Endothelial cell of umbilical vein (primary cell): ENCODE measurements at regions not wholly inside any gene's neighbourhood (a gene's known extent, or its start where the extent isn't known, plus 50 kb on each side); places are given as distances from the start of the nearest gene placed in this dataset.

Source experiments
- BruUV-seq: library from RNA; stranded (reverse); fragments of 400-500 nt; replicated peaks from 2 replicates; lab custom pipeline; 2021; lab: Mats Ljungman, UMichigan
- CTCF ChIA-PET: fragments of 300-600, 350-600 bp; sonication (Branson Sonifier 250); formaldehyde crosslinking; loops from one replicate; lab custom pipeline; 2021; ENCODE audit warnings: antibody characterized with exemption, inconsistent platforms; lab: Charles Lee
- POLR2A ChIA-PET: fragments of 300-600, 350-600 bp; sonication (Branson Sonifier 250); formaldehyde crosslinking; loops from one replicate; lab custom pipeline; 2021; ENCODE audit warnings: antibody characterized with exemption, inconsistent platforms; lab: Charles Lee
- DNase-seq: peaks from one replicate; pipeline ENCODE4 v3.0.0-alpha.2; 2011; ENCODE audit warnings: low read depth, low spot score
- FAIRE-seq: peaks from 2 replicates; lab custom pipeline; 2011; peaks lifted over from hg19 to GRCh38; lab: Jason Lieb, UNC
- H2AFZ ChIP-seq: 2 replicates; pipeline ENCODE4 v1.6.0; 2012; ENCODE audit warnings: low read depth, low read length, control low read depth, inconsistent platforms
- H3K27ac ChIP-seq: 2 replicates; pipeline ENCODE4 v1.5.1; 2011; ENCODE audit warnings: low read depth, mild to moderate bottlenecking, control low read depth, low read length, moderate library complexity; ENCODE audit not compliant: insufficient read depth
- H3K27me3 ChIP-seq, 2 experiments: 2 replicates each; pipeline versions ENCODE4 v1.6.0 to v1.6.1; 2011; ENCODE audit warnings: low read length in 2 of 2, mixed read lengths in 1 of 2; ENCODE audit not compliant: control insufficient read depth in 2 of 2, insufficient read depth in 2 of 2
- H3K36me3 ChIP-seq, 2 experiments: 2 replicates in 1 of 2; 3 replicates in 1 of 2; pipeline ENCODE4 v1.5.1; 2011; ENCODE audit warnings: low read length in 2 of 2, mild to moderate bottlenecking in 1 of 2, moderate library complexity in 1 of 2; ENCODE audit not compliant: control insufficient read depth in 2 of 2, insufficient read depth in 2 of 2; ENCODE audit errors: extremely low read depth in 1 of 2
- H3K4me1 ChIP-seq: 3 replicates; pipeline ENCODE4 v1.5.1; 2011; ENCODE audit warnings: mild to moderate bottlenecking, low read length; ENCODE audit not compliant: control insufficient read depth, insufficient read depth; ENCODE audit errors: extremely low read depth
- H3K4me2 ChIP-seq: 2 replicates; pipeline ENCODE4 v1.6.1; 2011; ENCODE audit warnings: low read length, control low read depth, mixed read lengths; ENCODE audit not compliant: insufficient read depth
- H3K4me3 ChIP-seq, 3 experiments: fragments of 200-600 bp in 1 of 3; sonication (generic), shearing (Covaris generic) in 1 of 3; replicated peaks in 1 of 3; 2 replicates each; pipeline ENCODE4 v1.5.1; 2011 to 2016; ENCODE audit warnings: control low read depth in 3 of 3, low read length in 3 of 3, mild to moderate bottlenecking in 2 of 3, inconsistent platforms in 1 of 3, low read depth in 1 of 3, moderate library complexity in 1 of 3; ENCODE audit not compliant: insufficient read depth in 1 of 3
- H3K79me2 ChIP-seq: 2 replicates; pipeline ENCODE4 v1.6.0; 2012; ENCODE audit warnings: low read length, inconsistent platforms; ENCODE audit not compliant: control insufficient read depth, insufficient read depth
- H3K9ac ChIP-seq: replicated peaks from 2 replicates; pipeline ENCODE3; 2011; ENCODE audit warnings: low read length, control low read depth; ENCODE audit not compliant: insufficient read depth; ENCODE audit errors: extremely low read depth
- H3K9me1 ChIP-seq: replicated peaks from 3 replicates; pipeline ENCODE4 v1.6.0; 2011; ENCODE audit warnings: mild to moderate bottlenecking, low read length; ENCODE audit not compliant: control insufficient read depth, insufficient read depth; ENCODE audit errors: extremely low read depth
- H3K9me3 ChIP-seq: replicated peaks from 2 replicates; pipeline ENCODE4 v1.5.1; 2012; ENCODE audit warnings: low read length, inconsistent platforms; ENCODE audit not compliant: control insufficient read depth, insufficient read depth
- H4K20me1 ChIP-seq: replicated peaks from 2 replicates; pipeline ENCODE3; 2011; ENCODE audit warnings: mild to moderate bottlenecking, low read length; ENCODE audit not compliant: control insufficient read depth, insufficient read depth; ENCODE audit errors: extremely low read depth
- CTCF ChIP-seq, 2 donors: IDR thresholded peaks; 1 replicate in 1 of 2; 2 replicates in 1 of 2; pipeline ENCODE4 v1.5.1; 2011; ENCODE audit warnings: low read length in 2 of 2, mild to moderate bottlenecking in 2 of 2, moderate library complexity in 2 of 2, control low read depth in 1 of 2, inconsistent platforms in 1 of 2, low read depth in 1 of 2; ENCODE audit not compliant: insufficient read depth in 1 of 2; ENCODE audit errors: extremely low read depth in 1 of 2
- EZH2 ChIP-seq: IDR thresholded peaks from 2 replicates; pipeline ENCODE4 v1.6.1; 2012; ENCODE audit warnings: borderline replicate concordance, low read depth, mild to moderate bottlenecking, moderate library complexity, low read length, inconsistent platforms; ENCODE audit not compliant: severe bottlenecking
- FOS ChIP-seq: IDR thresholded peaks from 2 replicates; pipeline ENCODE4 v1.6.1; 2011; ENCODE audit warnings: mild to moderate bottlenecking, low read length, moderate library complexity, borderline replicate concordance; ENCODE audit not compliant: insufficient read depth
- GATA2 ChIP-seq: IDR thresholded peaks from 2 replicates; pipeline ENCODE4 v1.7.0; 2011; ENCODE audit warnings: low read depth, mild to moderate bottlenecking, moderate library complexity, mixed read lengths, low read length; ENCODE audit not compliant: insufficient read length, insufficient read depth
- JUN ChIP-seq: IDR thresholded peaks from 2 replicates; pipeline ENCODE4 v1.6.1; 2011; ENCODE audit warnings: borderline replicate concordance, low read depth; ENCODE audit not compliant: insufficient read length, insufficient read depth
- MAX ChIP-seq: IDR thresholded peaks from 2 replicates; pipeline ENCODE4 v1.6.1; 2011; ENCODE audit not compliant: insufficient read depth, insufficient read length
- MYC ChIP-seq: IDR thresholded peaks from one replicate; pipeline ENCODE4 v1.6.1; 2011; ENCODE audit warnings: mild to moderate bottlenecking, low read depth, low read length
- POLR2A ChIP-seq: IDR thresholded peaks from 2 replicates; pipeline ENCODE4 v1.6.1; 2012; ENCODE audit warnings: low read depth, mild to moderate bottlenecking, control low read depth, low read length
- POLR2AphosphoS5 ChIP-seq: IDR thresholded peaks from 2 replicates; pipeline ENCODE4 v1.6.1; 2012; ENCODE audit warnings: low read depth, mild to moderate bottlenecking, control low read depth, low read length, moderate library complexity; ENCODE audit not compliant: insufficient read depth
- dilution Hi-C: fragments of 300-500 bp; cut with MboI; formaldehyde crosslinking; loops from one replicate; pipeline ENCODE4 v1.15.0; 2019; ENCODE audit warnings: low sequenced_read_pairs; ENCODE audit not compliant: extremely low pct_ligation_motif_present
- intact Hi-C: fragments of 100-400 bp; cut with micrococcal nuclease; formaldehyde crosslinking; loops from one replicate; pipeline ENCODE4 v1.10.0; 2022

- H4K20me1 ChIP-seq: no peaks in the 10 kb centered on the region
- no peaks in the 10 kb centered on the region for H3K36me3 ChIP-seq
- no peak overlapping the region for H3K9ac ChIP-seq
- H3K79me2 ChIP-seq: no peaks in the 10 kb centered on the region
- ChIA-PET POLR2A (no interaction called here), CTCF (no interaction called here)
- no peaks in the 10 kb centered on the region for H3K4me1 ChIP-seq
- H3K9me3 ChIP-seq: no peaks in the 10 kb centered on the region
- intact Hi-C loops (no loop called here), dilution Hi-C loops (no loop called here)
- no peak overlapping the region for H3K27ac ChIP-seq
- H3K4me2 ChIP-seq: no peak overlapping the region
- FAIRE-seq (no peak), DNase-seq (no peak)
- H2AFZ ChIP-seq: no peak overlapping the region
- H3K27me3 ChIP-seq: no peaks in the 10 kb centered on the region
- no peak for TF ChIP-seq POLR2A
- no peak for TF ChIP-seq GATA2
- TF ChIP-seq POLR2AphosphoS5: no peak
- no peak for TF ChIP-seq FOS
- TF ChIP-seq MAX: no peak
- BruUV-seq: no TSS peak
- no peak overlapping the region for H3K4me3 ChIP-seq
- no peaks in the 10 kb centered on the region for H3K9me1 ChIP-seq
These were observed 164.6 kb downstream of the GOLGA6L4 start for GRCh38 chr15:84400017-84400740.

GRCh38 chr15:84400820-84401219, 165.2 kb downstream of the GOLGA6L4 start:
- dilution Hi-C loops: no loop called here
- Histone ChIP-seq H3K4me2 (no peak overlapping the region), H3K9me3 (no peaks in the 10 kb centered on the region), H3K36me3 (no peaks in the 10 kb centered on the region), H3K9ac (no peak overlapping the region), H3K4me3 (no peak overlapping the region), H2AFZ (no peak overlapping the region), H4K20me1 (no peaks in the 10 kb centered on the region), H3K27me3 (no peaks in the 10 kb centered on the region), H3K79me2 (no peaks in the 10 kb centered on the region), H3K9me1 (no peaks in the 10 kb centered on the region), H3K4me1 (no peaks in the 10 kb centered on the region), H3K27ac (no peak overlapping the region)
- no peak for DNase-seq
- ChIA-PET POLR2A (no interaction called here), CTCF (no interaction called here)
- TF ChIP-seq GATA2 (no peak), FOS (no peak), POLR2A (no peak), EZH2 (no peak), JUN (no peak), MYC (no peak), CTCF (IDR thresholded peaks at IDR 0.05; ENCODE audit: extremely low read depth in 1 of 2, insufficient read depth in 1 of 2, low read depth in 1 of 2, low read length in 2 of 2) (no peak), POLR2AphosphoS5 (no peak), MAX (no peak)
- FAIRE-seq: no peak
- intact Hi-C loops: no loop called here
- no TSS peak for BruUV-seq
